CMK (cell line): ENCODE measurements at regions not wholly inside any gene's neighbourhood (a gene's known extent, or its start where the extent isn't known, plus 50 kb on each side); places are given as distances from the start of the nearest gene placed in this dataset.
"Not testable (repeated sequence)": the region's sequence is repeated elsewhere in the genome, so short reads cannot be mapped to it uniquely, and the experiment has no call there.

Source experiments
- DNase-seq: peaks from one replicate; pipeline ENCODE4 v3.0.0-alpha.2; 2010; ENCODE audit warnings: low read depth

DNA sequence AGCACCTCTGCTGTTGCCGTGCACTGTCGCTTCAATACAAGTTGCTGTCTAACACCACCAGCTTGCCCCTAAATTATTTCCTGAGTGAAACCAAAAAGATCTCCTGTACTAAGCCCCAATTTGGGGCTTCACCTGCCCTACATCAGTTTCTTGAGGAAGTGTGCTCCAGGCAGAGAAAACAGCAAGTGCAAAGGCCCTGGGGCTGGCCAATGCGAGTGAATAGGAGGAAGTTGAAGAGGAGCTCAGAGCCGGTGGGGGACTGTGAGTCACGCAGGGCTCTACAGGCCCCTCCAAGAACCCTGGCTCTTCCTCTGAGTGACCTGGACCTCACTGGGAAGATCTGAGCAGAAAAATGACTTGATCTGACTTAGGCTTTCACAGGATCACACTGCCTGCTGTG lies 117.2 kb downstream of the IPO8 start:
- no peak for DNase-seq

DNA sequence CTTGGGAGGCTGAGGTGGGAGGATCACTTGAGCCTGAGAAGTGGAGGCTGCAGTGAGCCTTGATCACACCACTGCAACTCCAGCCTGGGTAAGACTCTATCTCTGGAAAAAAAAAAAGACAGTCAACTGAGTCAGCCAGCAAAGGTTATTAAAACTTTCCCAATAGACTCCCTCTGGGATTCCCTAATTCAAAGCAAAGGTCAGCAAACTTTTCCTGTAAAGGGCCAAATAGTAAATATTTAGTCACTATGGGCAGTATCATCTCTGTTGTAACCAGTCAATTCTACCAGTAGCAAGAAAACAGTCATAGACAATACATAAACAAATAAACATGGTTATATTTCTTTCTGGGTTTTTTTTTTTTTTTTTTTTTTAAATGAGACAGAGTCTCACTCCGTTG lies 122.5 kb downstream of the IPO8 start:
- DNase-seq: no peak

DNA sequence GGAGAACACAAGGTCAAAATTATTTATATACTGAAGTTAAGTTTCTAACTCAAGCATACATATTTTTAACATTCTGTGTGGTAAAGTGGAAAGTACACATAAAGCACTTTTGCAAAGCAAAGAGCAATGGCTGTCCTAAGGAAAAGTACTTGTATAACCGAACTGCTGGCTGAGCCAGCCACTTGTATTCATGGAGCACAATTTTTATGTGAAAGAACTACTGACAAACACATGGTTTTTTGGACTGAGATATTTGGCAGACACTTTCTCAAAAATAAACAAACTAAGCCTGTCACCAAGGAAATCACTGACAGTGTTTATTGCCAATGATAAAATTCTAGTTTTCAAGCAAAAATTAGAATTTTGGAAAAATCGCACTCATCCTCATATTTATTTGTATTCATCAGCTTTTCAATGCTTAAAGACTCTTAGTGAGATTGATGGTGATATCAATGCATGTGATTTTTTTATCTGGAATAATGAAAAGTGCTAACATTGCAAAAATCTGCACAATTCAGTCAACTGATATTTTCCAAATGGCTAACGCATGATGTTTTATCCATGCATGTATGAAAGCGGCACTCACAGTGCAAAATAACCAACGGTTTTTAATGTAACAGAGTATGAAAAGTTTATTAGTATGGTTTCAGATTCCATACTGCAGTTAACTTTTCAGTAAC lies 125.3 kb downstream of the IPO8 start:
- DNase-seq: no peak

DNA sequence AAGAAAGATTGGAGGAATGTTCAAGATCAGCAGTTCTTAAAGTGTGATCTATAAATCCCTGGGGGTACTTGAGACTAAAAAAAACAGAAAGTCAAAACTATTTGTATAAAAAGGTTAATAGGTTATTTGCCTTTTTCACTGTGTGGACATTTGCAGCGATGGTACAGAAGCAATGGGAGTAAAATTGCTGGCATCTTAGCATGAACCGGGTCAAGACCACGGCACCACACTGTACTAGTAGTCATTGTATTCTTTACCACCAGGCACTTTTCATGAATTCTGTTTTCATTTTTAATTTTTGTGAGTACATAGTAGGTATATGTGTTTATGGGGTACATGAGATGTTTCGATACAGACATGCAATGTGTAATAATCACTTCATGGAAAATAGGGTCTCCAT lies 126.2 kb downstream of the IPO8 start:
- no peak for DNase-seq

DNA sequence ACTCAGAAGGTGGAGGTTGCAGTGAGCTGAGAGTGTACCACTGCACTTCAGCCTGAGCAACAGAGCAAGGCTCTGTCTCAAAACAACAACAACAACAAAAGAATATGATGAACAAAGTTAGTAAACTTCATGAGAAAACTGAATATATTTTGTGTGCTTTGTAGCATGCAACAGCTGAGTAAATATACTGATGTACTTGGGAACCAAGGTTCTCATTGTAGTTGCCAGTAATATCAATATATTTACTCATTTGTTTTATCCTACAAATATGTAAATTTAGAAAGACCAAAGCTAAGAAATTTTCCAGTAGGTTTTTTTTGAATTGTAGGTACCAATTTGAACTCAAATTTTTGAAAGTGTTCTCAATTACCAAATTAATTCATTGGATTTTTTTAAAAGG lies 127.2 kb downstream of the IPO8 start:
- no peak for DNase-seq

DNA sequence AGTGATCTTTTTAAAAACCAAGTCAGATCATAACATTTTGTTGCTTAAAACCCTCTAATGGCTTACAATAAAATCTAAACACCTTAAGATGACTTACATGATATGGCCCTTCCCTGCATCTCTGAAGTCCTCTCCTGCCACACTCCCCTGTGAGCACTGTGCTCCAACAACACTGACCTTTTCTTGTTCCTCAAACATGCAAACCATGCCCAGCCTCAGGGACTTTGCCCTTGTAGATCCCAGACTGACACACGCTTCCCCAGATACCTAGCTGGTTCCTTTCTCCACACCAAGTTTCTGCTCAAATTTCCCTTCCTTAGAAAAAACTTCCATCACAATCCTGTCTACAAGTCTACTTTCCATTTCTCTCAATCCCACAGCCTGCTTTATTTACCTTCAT lies 128.6 kb downstream of the IPO8 start:
- no peak for DNase-seq

DNA sequence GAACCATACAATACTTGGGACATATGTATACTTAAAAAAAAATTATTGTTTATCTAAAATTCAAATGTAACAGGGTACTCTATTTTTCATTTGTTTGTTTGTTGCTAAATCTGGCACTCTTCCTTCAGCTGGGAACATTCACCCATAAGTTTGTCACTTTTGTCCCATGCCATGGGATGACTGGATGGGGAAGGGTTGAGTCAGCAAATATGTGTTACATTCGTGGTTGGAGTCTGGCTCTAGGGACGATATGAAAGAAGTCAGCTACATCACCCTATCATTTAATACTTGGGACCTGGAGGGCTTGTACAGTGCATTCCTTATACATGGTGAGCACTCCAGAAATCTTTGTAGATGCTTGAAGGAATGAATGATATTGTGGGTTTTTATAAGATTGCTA lies 131.3 kb downstream of the IPO8 start:
- no peak for DNase-seq

DNA sequence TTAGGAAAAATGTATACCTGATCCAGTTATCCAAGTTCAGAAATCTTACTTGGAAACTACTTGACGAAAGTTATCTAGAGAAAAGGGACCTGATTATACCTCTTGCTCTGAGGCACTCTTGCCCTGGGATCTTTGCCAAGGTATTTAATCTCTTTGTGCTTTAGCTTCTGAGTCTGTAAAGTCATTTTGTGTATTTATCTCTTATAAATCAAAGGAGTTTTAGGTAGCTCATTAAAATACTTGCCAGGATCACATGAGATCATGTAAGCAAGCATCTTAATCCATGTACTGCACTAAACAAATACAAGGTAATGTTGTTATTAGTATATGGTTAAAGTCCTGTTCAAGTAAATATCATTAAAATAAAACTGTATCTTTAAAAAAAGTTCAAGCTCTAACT lies 147.5 kb downstream of the IPO8 start:
- DNase-seq: no peak

DNA sequence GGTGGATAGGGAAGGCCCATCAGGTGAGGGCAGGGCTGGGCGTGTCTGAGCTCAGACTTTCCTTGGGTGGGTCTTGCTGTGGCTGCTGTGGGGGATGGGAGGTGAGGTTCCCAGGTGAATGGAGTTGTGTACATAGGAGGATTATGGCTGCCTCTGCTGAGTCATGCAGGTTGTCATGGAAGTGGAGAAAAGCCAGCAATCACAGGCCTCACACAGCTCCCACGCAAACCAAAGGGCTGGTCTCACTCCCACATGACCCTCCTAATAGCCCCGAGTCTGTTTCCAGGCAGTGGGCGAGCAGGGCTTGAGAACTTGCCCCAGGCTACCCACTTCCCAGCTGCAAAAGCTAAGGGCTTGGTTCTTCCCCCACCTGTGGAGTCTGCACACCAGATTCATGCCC lies 149.5 kb downstream of the IPO8 start:
- DNase-seq: no peak

DNA sequence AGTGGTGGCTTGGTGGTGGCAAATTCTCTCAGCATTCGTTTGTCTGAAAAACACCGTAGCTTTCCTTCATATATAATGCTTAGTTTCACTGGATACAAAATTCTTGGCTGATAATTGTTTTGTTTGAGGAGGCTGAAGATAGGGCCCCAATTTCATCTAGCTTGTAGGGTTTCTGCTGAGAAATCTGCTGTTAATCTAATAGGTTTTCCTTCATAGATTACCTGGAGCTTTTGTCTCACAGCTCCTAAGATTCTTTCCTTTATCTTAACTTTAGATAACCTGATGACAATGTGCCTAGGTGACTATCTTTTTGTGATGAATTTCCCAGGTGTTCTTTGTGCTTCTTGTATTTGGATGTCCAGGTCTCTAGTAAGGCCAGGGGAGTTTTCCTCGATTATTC lies 151.0 kb downstream of the IPO8 start:
- DNase-seq: not testable (repeated sequence)

DNA sequence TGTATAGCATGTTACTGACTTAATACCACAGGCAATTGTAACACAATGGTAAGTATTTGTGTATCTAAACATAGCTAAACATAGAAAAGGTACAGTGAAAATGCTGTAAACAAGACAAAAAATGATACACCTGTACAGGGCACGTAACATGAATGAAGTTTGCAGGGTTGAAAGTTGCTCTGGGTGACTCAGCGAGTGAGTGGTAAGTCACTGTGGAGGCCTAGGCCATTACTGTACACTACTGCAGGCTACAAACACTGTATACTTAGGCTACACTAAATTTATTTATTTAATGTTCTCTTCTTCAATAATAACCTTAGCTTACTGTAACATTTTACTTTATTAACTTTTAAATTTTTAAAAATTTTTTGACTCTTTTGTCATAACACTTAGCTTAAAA lies 158.4 kb downstream of the IPO8 start:
- DNase-seq: no peak

DNA sequence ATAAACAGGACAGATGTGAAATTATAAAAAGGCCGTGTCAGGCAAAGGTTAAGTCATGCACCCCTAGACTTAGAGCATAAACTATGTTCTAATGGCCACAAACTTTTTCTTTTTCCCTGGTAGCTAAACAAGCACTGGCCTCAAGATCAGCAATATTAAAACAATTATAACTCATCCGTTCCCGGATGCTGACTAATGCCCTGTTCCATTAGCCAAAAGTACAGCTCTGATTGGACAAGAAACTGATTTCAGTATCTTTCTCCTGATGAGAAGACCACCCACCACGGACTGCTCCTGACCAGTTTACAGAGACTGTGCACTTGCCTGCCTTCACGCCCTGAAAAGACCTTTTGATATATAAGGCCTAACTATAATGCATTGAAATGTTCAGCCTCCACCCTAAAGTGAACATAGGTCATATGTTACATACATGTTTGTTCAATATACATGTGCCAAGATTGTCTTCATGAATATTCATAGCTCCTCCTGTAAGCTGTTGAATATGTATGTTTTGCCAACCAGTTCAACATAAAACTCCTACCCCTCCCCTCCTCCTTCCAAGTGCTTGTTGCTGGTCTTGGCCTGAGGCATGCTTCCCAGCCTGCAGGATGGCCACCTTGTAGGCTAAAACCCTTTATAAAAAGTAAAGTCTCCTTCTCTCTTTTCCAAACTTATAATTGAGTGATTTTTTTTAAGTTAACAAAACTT lies 162.0 kb downstream of the IPO8 start:
- DNase-seq: no peak

DNA sequence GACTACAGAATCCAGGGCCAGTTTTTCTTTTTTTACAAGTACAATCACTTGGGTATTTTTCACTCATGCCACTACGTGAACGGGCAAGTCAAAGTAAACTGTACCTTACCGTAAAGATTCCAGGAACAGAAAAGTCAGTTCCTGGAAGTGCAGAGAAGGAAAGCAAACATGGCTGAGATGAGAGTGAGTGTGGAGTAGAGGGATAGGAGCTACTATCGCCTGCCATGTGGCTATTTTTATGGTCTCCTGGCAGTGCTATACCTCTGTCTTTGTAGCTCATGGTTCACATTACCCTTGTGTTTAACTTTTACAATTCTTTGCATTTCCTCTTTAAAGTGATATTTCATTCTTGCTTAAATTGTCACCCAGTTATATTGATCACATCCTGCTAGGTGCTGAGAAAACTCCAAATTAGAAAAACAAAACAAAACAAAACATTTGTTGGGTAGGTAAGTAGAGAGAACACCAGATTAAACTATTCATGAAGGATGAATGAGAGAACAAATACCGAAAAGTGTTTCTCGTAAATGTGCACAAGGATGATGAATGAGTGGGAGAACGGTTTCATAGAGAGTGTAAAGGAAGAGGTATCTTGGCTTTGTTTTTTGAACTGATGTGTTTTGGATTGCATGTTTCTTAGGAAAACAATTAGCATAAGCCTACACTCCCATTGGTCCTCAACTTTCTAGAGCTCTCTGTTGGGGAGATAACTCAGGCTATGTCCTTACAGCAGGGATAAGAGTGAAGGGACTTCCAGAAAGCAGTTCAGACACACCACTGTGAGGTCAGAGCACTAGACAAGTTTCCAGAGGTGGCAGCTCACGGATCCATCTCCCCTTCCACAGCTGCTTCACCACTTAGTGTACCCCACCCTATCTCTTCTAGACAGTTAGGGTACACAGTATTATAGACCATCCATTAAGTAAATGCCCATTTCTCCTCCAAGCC lies 163.7 kb downstream of the IPO8 start:
- DNase-seq: no peak

DNA sequence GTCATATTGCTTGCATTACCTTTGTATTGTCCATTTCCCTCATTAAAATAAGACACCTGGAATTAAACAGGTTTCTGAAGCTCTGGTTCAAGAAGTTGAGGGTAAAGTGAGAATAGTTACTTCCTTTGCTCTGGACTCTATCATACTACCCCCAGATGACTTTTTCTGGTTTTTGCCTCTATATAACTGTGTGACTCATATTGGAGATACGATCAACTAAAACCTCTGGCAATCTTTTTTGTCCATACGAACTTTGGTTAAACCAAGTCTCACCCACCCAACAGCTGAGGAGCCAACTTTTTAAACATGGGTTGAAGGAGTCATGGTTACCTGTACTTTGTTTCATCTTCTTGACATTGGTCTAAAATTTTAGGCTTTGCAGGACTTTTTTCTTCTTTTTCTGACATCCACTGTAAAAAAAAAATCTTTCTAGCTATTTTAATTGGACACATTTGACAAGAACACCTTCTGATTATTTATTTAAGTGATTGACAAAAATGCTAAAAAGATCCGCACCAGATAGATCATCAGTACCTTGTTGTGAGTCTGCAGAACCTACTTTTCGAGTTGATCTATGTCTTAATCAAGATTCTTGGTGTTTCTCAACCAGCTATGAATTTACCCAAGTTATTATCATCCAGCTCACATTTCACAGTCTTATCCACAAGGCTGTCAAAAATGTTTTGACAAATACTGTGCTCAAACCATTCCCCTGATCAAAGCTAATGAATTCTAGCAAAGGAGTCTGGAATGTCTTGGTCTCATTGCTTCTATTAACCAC lies 166.0 kb downstream of the IPO8 start:
- no peak for DNase-seq

DNA sequence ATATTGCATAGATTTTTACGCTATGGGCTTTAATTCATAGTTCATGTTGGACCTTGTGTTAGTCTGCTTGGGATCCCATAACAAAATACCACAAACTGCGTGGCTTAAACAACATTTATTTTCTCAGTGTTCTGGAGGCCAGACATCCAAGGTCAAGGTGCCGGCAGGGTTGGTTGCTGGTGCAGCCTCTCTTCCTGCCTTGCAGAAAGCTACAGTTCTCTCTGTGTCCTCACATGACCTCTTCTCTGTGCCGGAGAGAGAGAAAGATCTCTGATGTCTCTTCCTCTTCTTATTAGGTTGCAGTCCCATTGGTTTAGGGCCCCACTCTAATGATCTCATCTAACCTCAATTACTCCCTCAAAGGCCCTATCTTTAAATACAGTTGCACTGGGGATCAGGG lies 170.5 kb downstream of the IPO8 start:
- peak; percentile 20 for DNase-seq

DNA sequence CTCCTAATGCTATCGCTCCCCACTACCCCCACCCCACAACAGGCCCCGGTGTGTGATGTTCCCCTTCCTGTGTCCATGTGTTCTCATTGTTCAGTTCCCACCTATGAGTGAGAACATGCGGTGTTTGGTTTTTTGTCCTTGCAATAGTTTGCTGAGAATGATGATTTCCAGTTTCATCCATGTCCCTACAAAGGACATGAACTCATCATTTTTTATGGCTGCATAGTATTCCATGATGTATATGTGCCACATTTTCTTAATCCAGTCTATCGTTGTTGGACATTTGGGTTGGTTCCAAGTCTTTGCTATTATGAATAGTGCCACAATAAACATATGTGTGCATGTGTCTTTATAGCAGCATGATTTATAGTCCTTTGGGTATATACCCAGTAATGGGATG lies 175.4 kb downstream of the IPO8 start:
- DNase-seq: not testable (repeated sequence)

DNA sequence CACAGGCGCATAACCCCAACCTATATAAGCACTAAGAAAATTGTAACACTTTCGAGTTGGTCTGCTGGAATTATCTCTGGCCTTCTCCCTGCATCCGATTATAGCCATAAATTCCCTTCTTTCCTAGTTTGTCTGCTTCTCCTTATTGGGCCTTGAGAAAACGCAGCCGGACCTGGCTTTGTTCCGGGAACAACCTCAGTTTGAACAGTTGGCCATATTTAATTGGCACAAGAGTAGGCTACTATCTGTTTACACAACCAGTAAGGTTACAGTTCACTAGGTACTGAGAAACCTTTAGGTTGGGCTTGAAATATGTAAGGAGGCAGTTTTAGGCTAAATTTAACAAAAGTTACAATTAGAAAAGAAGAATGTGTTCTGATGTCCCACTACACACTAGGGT lies 176.1 kb downstream of the IPO8 start:
- DNase-seq: no peak

DNA sequence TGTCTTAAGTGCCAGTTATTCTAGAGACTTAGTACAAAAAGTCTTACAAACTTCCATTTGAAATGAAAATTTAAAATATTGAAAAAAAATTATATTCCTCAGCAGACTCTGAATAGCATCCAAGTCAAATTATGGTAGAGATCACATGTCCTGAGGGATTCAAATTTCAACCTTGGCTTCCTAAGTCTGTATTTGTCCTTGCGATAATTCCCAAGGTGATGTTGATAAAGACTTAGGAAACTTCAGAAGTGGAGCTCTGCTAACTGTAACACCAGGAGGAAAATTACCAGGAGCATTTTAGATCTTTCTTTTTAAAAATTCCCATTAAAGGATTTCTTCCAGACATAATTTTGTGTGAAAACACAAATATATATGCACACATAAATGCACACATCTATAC lies 178.3 kb downstream of the IPO8 start:
- DNase-seq: no peak

DNA sequence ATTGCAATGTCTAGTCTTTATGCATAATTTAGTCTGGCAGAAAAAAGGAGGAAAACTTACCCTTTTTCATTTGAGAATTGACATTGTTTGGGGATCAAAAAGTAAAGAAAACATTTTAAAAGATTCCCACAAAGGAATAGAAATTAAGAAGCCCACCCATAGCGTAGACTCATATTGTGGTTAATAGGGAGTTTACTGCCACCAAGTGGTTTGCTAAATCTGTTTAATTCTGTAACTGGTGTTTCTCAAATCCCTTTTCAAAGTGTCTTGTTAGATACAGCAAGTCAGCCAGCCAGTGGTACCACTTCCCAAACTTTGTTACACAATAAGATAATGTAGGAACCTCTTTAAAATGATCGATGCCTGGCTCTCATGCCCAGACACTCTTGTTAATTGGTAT lies 180.3 kb downstream of the IPO8 start:
- DNase-seq: no peak

DNA sequence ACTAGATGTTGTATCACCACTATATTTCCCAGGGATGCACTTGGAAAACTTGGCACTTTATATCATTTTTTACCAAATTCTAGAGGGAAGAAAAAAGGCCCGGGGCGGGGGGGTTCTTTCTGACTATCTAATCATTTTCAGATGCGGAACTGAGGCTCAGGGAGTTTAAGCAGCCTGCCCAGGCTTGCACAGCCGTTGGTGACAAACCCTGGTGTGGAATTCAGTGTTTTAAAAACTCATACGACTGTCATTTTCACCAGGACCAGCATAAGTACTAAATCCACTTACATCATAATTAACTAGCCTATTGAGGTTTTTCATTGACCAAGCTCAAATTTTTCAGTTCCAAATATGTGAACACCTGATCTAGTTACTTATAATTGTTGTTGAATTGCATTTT lies 181.0 kb downstream of the IPO8 start:
- no peak for DNase-seq

DNA sequence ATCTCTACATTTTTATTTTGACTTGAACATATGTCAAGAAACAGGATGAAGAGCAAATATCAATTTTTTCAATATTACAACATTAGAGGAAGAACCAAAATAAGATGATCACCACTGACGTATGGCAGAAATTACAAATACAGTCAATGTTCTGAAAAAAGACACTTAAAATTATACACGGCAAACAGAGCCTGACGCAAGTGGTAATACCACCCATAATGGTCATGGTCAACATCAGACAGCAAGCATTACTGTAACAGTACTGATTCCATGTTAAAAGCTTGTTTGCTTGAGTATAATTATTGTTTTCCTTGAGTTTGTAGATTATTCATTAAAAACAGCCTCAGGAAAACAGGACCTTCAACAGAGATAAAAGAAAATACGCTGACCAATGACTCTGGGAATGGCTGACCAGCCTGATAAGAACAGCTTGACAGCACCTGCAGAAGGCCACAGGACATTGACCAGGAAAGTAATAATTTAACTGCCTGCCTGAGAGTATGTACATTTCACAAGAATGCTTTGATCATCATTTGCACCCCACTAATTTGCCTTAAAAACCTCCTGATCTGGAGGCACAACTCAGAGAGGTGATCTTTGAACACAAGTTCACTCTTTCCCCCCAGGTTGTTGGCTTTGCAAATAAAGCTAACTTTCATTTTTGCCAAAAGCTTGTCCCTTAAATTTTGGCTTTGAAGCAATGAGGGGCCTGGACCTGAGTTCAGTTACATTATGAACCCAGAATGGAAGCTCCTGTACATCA lies 187.3 kb downstream of the IPO8 start:
- DNase-seq: no peak
